Spleen (tissue), 11 donors: ENCODE measurements at regions not wholly inside any gene's neighbourhood (a gene's known extent, or its start where the extent isn't known, plus 50 kb on each side); places are given as distances from the start of the nearest gene placed in this dataset.
"Not testable (repeated sequence)": the region's sequence is repeated elsewhere in the genome, so short reads cannot be mapped to it uniquely, and the experiment has no call there.

Source experiments
- DNase-seq: peaks from one replicate; pipeline ENCODE4 v3.0.0-alpha.2; 2020
- H3K27ac ChIP-seq, 8 donors: fragments of 200-600 bp; sonication (generic) in 7 of 8; 1 replicate in 4 of 8; 2 replicates in 4 of 8; pipeline versions ENCODE4 v1.5.0 to v1.8.0; 2016 to 2021; ENCODE audit warnings: inconsistent platforms in 4 of 8, mild to moderate bottlenecking in 4 of 8, moderate library complexity in 1 of 8
- H3K27me3 ChIP-seq, 7 donors: fragments of 200-600 bp; sonication (generic) in 6 of 7; replicated peaks in 1 of 7; 1 replicate in 4 of 7; 2 replicates in 3 of 7; pipeline versions ENCODE4 v1.5.0 to v1.8.0; 2016 to 2021; ENCODE audit warnings: inconsistent platforms in 3 of 7, mild to moderate bottlenecking in 1 of 7
- H3K36me3 ChIP-seq, 6 donors: fragments of 200-600 bp; sonication (generic) in 5 of 6; 1 replicate in 4 of 6; 2 replicates in 2 of 6; pipeline versions ENCODE4 v1.5.0 to v1.8.0; 2016 to 2021; ENCODE audit warnings: inconsistent platforms in 2 of 6
- H3K4me1 ChIP-seq, 6 donors: fragments of 200-600 bp; sonication (generic) in 5 of 6; 1 replicate in 3 of 6; 2 replicates in 3 of 6; pipeline versions ENCODE4 v1.5.0 to v1.8.0; 2016 to 2021; ENCODE audit warnings: inconsistent platforms in 3 of 6
- H3K4me3 ChIP-seq, 8 donors: fragments of 200-600 bp; sonication (generic) in 7 of 8; 1 replicate in 4 of 8; 2 replicates in 4 of 8; pipeline versions ENCODE4 v1.5.0 to v1.8.0; 2016 to 2021; ENCODE audit warnings: inconsistent platforms in 4 of 8, mild to moderate bottlenecking in 4 of 8, moderate library complexity in 2 of 8
- H3K9me3 ChIP-seq, 8 donors: fragments of 200-600 bp; sonication (generic) in 7 of 8; 1 replicate in 4 of 8; 2 replicates in 4 of 8; pipeline versions ENCODE4 v1.5.0 to v1.8.0; 2016 to 2021; ENCODE audit warnings: inconsistent platforms in 4 of 8
- CTCF ChIP-seq, 11 experiments: fragments of 200-600 bp in 7 of 11; fragments of 450-650 bp in 4 of 11; sonication (generic) in 4 of 11; IDR thresholded peaks in 8 of 11; conservative IDR thresholded peaks in 3 of 11; 1 replicate in 7 of 11; 2 replicates in 4 of 11; pipeline versions ENCODE4 v1.4.0 to v1.8.0; 2016 to 2021; ENCODE audit warnings: antibody characterized with exemption in 11 of 11, inconsistent platforms in 4 of 11, mild to moderate bottlenecking in 1 of 11
- POLR2A ChIP-seq, 3 donors: fragments of 450-650 bp; IDR thresholded peaks; one replicate each; pipeline ENCODE4 v1.5.1; 2017; ENCODE audit warnings: antibody characterized with exemption in 3 of 3, mild to moderate bottlenecking in 1 of 3
- POLR2AphosphoS5 ChIP-seq, 3 donors: sonication (generic); formaldehyde crosslinking; IDR thresholded peaks; one replicate each; pipeline ENCODE4 v1.5.1; 2017; ENCODE audit warnings: antibody characterized with exemption in 3 of 3
- WGBS, 5 donors: extraction: QIAGEN DNeasy Blood & Tissue Kit in 3 of 5; methylation state at CpG; one replicate each; pipeline versions ENCODE4 v1.1.5 to v1.1.7; 2013 to 2018; 5-methylcytosine and 5-hydroxymethylcytosine counted together
- intact Hi-C: fragments of 100-400 bp; cut with DNase I; formaldehyde crosslinking; loops from one replicate; pipeline ENCODE4 v1.15.0; 2023; ENCODE audit warnings: low total_unique reads
- donor health status: healthy with polysubstance abuse.
- donor health status: DM: no; HTN: no; CAD: no; lungs with moderate emphysema.
- donor health status: DM: no; HTN: no; CAD: no.
- donor health status: Bipolar disorder and iron deficiency.
- donor health status: healthy.
- donor health status: DM: no; HTN: no; CAD: no.
- donor health status: DM: yes; HTN: yes; CAD: no.

- H3K9me3 ChIP-seq, result peaks cover 0 to 4% (median 0%) of the 10 kb centered on the region in 8 donors
- intact Hi-C loops, result no loop called here
- H3K27ac ChIP-seq, result no peak overlapping the region
- no peaks in the 10 kb centered on the region for H3K27me3 ChIP-seq
- DNase-seq, result no peak
- 75 to 87% (median 80%) methylated on average over 3 of the region's 3 CpGs for WGBS, 5 donors
- TF ChIP-seq POLR2A (IDR thresholded peaks at IDR 0.05) (no peak), CTCF (IDR thresholded peaks at IDR 0.05 in 8 of 11, conservative IDR thresholded peaks at IDR 0.05 in 3 of 11) (no peak), POLR2AphosphoS5 (IDR thresholded peaks at IDR 0.05) (no peak)
- H3K4me3 ChIP-seq, result no peak overlapping the region
- H3K36me3 ChIP-seq, result no peaks in the 10 kb centered on the region
- H3K4me1 ChIP-seq, result no peaks in the 10 kb centered on the region
Observed at GRCh38 chr3:81197386-81197785, 564.1 kb downstream of the GBE1 start.

GRCh38 chr3:81195478-81195877 is 566.0 kb downstream of the GBE1 start:
- H3K4me1 ChIP-seq, result no peaks in the 10 kb centered on the region
- H3K27ac ChIP-seq, result no peak overlapping the region
- H3K9me3 ChIP-seq, result no peaks in the 10 kb centered on the region
- no peaks in the 10 kb centered on the region for H3K36me3 ChIP-seq
- no peak overlapping the region for H3K4me3 ChIP-seq
- WGBS, 5 donors, result 73 to 98% (median 92%) methylated on average over 1 of the region's 1 CpG
- TF ChIP-seq CTCF (IDR thresholded peaks at IDR 0.05 in 8 of 11, conservative IDR thresholded peaks at IDR 0.05 in 3 of 11) (no peak), POLR2A (IDR thresholded peaks at IDR 0.05) (no peak), POLR2AphosphoS5 (IDR thresholded peaks at IDR 0.05) (no peak)
- intact Hi-C loops, result no loop called here
- H3K27me3 ChIP-seq, result no peaks in the 10 kb centered on the region
- no peak for DNase-seq

GRCh38 chr3:81186412-81186811 is 575.0 kb downstream of the GBE1 start:
- H3K27me3 ChIP-seq, result no peaks in the 10 kb centered on the region
- intact Hi-C loops, result no loop called here
- H3K36me3 ChIP-seq, result no peaks in the 10 kb centered on the region

GRCh38 chr3:81182086-81182875 is 579.2 kb downstream of the GBE1 start:
- intact Hi-C loops, H3K27me3 ChIP-seq, DNase-seq, H3K36me3 ChIP-seq, H3K27ac ChIP-seq, H3K4me3 ChIP-seq, H3K4me1 ChIP-seq: not testable (repeated sequence)
- H3K9me3 ChIP-seq, result peaks cover 0 to 36% (median 25%) of the 10 kb centered on the region in 8 donors
- whole genome bisulfite sequencing, 5 donors, result 59 to 77% (median 68%) methylated on average over 12 of the region's 12 CpGs

More at GRCh38 chr3:81186412-81186811, 575.0 kb downstream of the GBE1 start:
- no peak for TF ChIP-seq CTCF (IDR thresholded peaks at IDR 0.05 in 8 of 11, conservative IDR thresholded peaks at IDR 0.05 in 3 of 11)
- TF ChIP-seq POLR2AphosphoS5 (IDR thresholded peaks at IDR 0.05), result no peak
- TF ChIP-seq POLR2A (IDR thresholded peaks at IDR 0.05), result no peak
- no peak for DNase-seq
- Histone ChIP-seq H3K4me3 (no peak overlapping the region), H3K4me1 (no peaks in the 10 kb centered on the region), H3K27ac (no peak overlapping the region), H3K9me3 (peaks cover 0 to 26% (median 21%) of the 10 kb centered on the region in 8 donors)
